ENCODE measurements at regions not wholly inside any gene's neighbourhood (a gene's known extent, or its start where the extent isn't known, plus 50 kb on each side); places are given as distances from the start of the nearest gene placed in this dataset.

DNA sequence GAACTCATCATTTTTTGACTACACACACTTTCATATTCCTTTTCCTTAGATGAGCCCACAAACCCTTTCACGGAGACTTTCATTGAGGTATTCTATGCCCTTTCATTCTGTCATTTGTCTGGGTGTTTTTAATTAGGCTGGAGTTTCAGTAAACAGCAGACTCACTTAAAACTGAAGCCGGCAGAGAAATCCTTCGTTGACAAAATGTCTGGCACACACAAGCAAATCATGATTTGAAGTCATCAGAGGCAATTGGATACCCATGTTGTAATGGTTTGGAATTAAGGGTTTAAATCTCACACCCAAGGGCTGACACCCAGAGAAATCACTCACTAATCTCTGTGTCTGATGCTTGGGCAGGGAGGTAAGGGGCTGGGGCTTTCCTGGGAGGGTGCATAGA lies 127.1 kb downstream of the EHF start:
- H3K27ac ChIP-seq: no peak overlapping the region
- no peak overlapping the region for H3K4me3 ChIP-seq (replicated peaks in 1 of 3)
- intact Hi-C loops (cut with DNase I): no loop called here
- H3K36me3 ChIP-seq: no peaks in the 10 kb centered on the region
- TF ChIP-seq CTCF (IDR thresholded peaks at IDR 0.05): no peak
- TF ChIP-seq POLR2A (IDR thresholded peaks at IDR 0.05): no peak
- H3K27me3 ChIP-seq: no peaks in the 10 kb centered on the region
- DNase-seq: no peak
- 62 to 88% methylated on average over 3 of the region's 3 CpGs for WGBS, 2 donors
- peaks cover 0 to 12% of the 10 kb centered on the region in 2 donors for H3K4me1 ChIP-seq
- H3K9me3 ChIP-seq: no peaks in the 10 kb centered on the region

- 55 to 56% methylated on average over 3 of the region's 3 CpGs for WGBS, 2 donors
- Histone ChIP-seq H3K4me1 (peaks cover 0 to 12% of the 10 kb centered on the region in 2 donors), H3K27me3 (no peaks in the 10 kb centered on the region), H3K36me3 (no peaks in the 10 kb centered on the region), H3K27ac (no peak overlapping the region), H3K4me3 (replicated peaks in 1 of 3) (no peak overlapping the region), H3K9me3 (no peaks in the 10 kb centered on the region)
- intact Hi-C loops (cut with DNase I): no loop called here
- TF ChIP-seq POLR2A (IDR thresholded peaks at IDR 0.05) (no peak), CTCF (IDR thresholded peaks at IDR 0.05) (no peak)
- DNase-seq: no peak
These were observed 126.4 kb downstream of the EHF start for GRCh38 chr11:34747251-34747650.

- H3K9me3 ChIP-seq: no peaks in the 10 kb centered on the region
- no peaks in the 10 kb centered on the region for H3K27me3 ChIP-seq
- no peaks in the 10 kb centered on the region for H3K36me3 ChIP-seq
- no peak overlapping the region for H3K4me3 ChIP-seq (replicated peaks in 1 of 3)
- WGBS, 2 donors: 65 to 80% methylated on average over 1 to 3 of the region's 3 CpGs
- no peak overlapping the region for H3K27ac ChIP-seq
- intact Hi-C loops (cut with DNase I): no loop called here
- H3K4me1 ChIP-seq: peaks cover 0 to 5% of the 10 kb centered on the region in 2 donors
- peak; percentile 17 to 20 for DNase-seq
- TF ChIP-seq POLR2A (IDR thresholded peaks at IDR 0.05): no peak
- no peak for TF ChIP-seq CTCF (IDR thresholded peaks at IDR 0.05)
These were observed 124.3 kb downstream of the EHF start for GRCh38 chr11:34745195-34745594.

DNA sequence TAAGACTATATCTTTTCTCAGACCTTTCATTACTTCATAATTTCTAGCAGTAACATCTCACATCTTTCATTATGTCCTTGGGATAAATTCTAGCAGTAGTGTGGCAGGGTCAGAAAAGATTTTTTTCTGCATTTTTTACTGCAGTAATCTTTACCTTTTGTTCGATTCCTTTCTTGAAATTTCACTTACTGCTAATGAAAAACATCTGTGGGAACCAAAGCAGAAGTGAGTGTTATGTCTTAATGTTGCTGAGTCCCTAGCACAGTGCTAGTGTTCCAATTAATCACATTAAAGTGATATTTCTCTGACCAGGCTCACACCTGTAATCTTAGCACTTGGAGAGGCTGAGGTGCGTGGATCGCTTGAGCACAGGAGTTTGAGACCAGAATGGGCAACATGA lies 123.6 kb downstream of the EHF start:
- H3K9me3 ChIP-seq: no peaks in the 10 kb centered on the region
- no peak overlapping the region for H3K4me3 ChIP-seq (replicated peaks in 1 of 3)
- WGBS, 2 donors: 42 to 50% methylated on average over 3 of the region's 3 CpGs
- H3K36me3 ChIP-seq: no peaks in the 10 kb centered on the region
- intact Hi-C loops (cut with DNase I): no loop called here
- H3K27ac ChIP-seq: no peak overlapping the region
- peak in 1 of 2 donors; percentile 21 for DNase-seq
- H3K4me1 ChIP-seq: no peaks in the 10 kb centered on the region
- TF ChIP-seq POLR2A (IDR thresholded peaks at IDR 0.05) (no peak), CTCF (IDR thresholded peaks at IDR 0.05) (no peak)
- no peaks in the 10 kb centered on the region for H3K27me3 ChIP-seq

DNA sequence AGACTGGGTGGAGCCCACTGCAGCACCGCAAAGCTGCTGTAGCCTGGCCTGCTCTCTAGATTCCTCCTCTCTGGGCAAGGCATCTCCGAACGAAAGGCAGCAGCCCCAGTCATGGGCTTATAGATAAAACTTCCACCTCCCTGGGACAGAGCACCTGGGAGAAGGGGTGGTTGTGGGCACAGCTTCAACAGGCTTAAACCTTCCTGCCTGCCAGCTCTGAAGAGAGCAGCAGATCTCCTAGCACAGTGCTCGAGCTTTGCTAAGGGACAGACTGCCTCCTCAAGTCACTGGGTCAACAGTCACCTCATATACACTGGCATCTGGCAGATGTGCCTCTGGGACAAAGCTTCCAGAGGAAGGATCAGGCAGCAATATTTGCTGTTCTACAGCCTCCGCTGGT lies 117.3 kb downstream of the EHF start:
- no peaks in the 10 kb centered on the region for H3K36me3 ChIP-seq
- no peaks in the 10 kb centered on the region for H3K9me3 ChIP-seq
- intact Hi-C loops (cut with DNase I): no loop called here
- TF ChIP-seq POLR2A (IDR thresholded peaks at IDR 0.05) (no peak), CTCF (IDR thresholded peaks at IDR 0.05) (no peak)
- H3K27me3 ChIP-seq: no peaks in the 10 kb centered on the region
- H3K4me1 ChIP-seq: no peaks in the 10 kb centered on the region
- no peak for DNase-seq
- no peak overlapping the region for H3K4me3 ChIP-seq (replicated peaks in 1 of 3)
- WGBS, 2 donors: 78 to 80% methylated on average over 4 to 5 of the region's 5 CpGs
- no peak overlapping the region for H3K27ac ChIP-seq
